NCI-H446 treated with DMSO at 0.1 percent for 48 hours (cell line): ENCODE measurements at regions not wholly inside any gene's neighbourhood (a gene's known extent, or its start where the extent isn't known, plus 50 kb on each side); places are given as distances from the start of the nearest gene placed in this dataset.

Experiments used
- DNase-seq: peaks from one replicate; lab custom pipeline; 2025; lab: John Stamatoyannopoulos, UW

GRCh38 chr4:100284129-100284880 is 94.0 kb upstream of the DDIT4L start:
- no peak for DNase-seq

DNA sequence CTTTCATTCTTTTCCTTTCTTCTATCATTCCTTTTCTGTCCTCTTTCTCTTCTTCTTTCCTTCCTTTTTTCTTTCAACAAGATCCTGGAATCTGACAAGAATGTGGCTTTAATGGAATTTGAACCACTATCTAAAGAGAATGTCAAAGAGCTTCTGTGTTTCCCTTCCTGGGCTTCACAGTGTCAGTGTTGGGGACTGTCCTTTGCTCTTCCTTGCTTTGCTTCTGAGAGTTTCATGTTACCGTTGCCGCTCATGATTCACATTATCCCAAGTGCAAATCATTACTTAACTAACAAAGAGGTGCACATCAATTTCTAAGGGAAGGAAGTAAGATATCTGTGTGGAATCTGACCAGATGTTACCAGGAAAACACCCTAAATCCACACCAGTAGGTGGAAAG is 90.5 kb upstream of the DDIT4L start:
- no peak for DNase-seq

DNA sequence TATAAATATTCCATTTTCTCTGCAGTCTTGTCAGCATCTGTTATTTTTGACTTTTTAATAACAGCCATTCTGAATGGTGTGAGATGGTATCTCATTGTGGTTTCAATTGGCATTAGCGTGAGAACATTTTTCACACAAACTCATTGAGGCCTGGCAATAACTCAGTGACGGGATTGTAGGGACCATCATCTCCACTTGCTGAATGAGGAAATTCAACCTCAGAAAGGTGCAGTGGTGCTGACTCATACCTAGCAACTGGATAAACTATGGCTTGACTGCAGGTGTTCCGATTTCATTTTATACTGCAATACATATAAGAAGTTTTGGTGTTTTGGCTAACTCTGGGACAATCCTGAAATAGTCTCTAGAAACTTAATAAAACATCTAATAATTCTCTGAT is 88.3 kb upstream of the DDIT4L start:
- no peak for DNase-seq

GRCh38 chr4:100269446-100269845 is 79.2 kb upstream of the DDIT4L start:
- no peak for DNase-seq

DNA sequence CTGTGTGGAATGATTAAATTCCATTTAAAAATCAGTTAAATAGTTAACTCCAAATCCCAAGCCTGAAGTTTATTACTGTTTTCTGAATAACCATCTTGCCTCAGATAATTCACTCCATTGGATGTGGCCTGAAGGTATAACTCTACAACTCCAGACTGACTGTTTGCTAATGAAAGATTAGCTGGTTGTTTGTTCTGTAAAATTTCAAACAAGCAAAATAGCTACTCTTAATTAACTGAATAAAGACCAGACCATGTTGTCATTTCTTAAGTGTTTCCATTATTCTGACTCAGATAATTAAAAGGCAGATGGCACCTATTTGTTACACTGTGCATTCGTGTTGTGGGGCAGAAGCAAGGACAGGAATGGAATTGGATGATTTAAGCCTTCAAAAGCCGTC is 78.5 kb upstream of the DDIT4L start:
- DNase-seq, result peak; percentile 15

- DNase-seq, result no peak
Observed at GRCh38 chr4:100261346-100261745, 71.1 kb upstream of the DDIT4L start.

DNA sequence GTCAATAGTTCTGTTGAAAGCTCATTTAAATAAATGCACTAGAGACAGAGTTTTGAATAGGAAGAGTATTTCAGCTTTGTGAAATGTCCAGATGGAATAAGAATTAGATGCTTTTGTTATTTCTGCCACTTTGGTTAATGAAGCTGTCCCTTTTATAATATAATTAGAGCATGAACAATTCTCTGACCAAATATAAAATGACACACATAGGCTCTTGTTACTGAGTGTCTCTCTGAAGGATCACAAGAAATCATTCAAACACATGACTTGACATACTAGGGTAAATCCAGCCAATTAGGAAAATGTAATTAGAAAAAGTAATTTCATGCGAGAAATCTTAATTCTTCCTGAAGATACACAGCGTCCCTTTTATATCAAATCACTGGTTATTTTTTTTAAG is 68.4 kb upstream of the DDIT4L start:
- no peak for DNase-seq

DNA sequence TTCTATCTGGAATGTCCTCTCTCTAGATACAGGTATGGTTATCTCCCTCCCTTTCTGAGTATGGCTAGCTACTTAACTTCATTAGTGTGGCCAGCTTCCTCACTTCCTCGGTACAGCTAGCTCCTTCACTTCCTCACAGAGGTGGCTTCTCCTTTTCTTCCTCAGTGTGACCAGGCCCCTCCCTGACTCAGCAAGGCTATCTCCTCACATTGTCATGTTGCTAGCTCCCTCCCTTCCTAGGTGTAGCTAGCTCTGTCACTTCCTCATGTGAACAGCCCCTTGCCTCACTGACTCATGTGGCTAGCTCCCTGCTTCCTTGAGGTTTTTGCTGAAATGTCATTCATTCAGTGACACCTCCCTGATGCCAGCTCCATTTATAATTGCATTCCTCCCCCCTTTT is 67.3 kb upstream of the DDIT4L start:
- DNase-seq, result no peak

GRCh38 chr4:100254237-100254636 is 64.0 kb upstream of the DDIT4L start:
- DNase-seq, result no peak

DNA sequence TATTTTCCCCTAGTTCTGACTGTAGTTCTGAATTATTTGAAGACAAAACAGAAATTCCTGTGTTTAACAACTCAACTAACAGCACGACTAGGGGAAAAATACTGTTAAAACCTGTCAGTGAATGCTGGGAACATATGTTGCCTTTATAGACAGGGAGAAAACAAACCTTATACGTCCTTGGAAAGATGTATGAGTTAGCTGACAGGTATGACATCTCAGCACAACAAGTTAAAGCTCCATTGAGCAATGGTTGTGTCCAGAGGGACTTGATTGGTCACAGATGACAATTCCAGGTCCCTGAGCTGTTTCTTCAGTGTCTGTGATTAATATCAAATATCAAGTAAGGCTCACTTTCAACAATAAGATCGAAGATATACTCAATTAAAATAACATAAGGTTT is 58.2 kb upstream of the DDIT4L start:
- no peak for DNase-seq

GRCh38 chr4:100246697-100247096 is 56.4 kb upstream of the DDIT4L start:
- DNase-seq, result no peak

- DNase-seq, result no peak
Observed at GRCh38 chr4:100244347-100244746, 54.1 kb upstream of the DDIT4L start.
